ENCODE measurements at regions not wholly inside any gene's neighbourhood (a gene's known extent, or its start where the extent isn't known, plus 50 kb on each side); places are given as distances from the start of the nearest gene placed in this dataset.

DNA sequence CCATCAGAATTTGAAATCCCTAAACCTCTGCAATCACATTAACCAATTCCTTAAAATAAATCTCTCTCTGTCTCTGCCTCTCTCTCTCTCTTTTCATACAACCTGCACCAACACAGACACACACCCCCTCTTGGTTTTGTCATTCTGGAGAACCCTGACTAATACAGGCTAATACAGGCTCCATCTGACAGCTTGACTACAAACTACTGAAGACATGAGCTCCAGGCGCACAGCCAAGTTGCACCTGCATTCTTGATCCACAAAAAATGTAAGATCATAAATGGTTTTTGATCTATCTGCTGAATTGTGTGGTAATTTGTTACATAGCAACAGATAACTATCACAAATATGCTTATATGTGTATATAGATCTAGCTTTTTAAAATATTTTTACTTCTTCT lies 2414.2 kb downstream of the PCDH7 start:
- no peak for DNase-seq

DNA sequence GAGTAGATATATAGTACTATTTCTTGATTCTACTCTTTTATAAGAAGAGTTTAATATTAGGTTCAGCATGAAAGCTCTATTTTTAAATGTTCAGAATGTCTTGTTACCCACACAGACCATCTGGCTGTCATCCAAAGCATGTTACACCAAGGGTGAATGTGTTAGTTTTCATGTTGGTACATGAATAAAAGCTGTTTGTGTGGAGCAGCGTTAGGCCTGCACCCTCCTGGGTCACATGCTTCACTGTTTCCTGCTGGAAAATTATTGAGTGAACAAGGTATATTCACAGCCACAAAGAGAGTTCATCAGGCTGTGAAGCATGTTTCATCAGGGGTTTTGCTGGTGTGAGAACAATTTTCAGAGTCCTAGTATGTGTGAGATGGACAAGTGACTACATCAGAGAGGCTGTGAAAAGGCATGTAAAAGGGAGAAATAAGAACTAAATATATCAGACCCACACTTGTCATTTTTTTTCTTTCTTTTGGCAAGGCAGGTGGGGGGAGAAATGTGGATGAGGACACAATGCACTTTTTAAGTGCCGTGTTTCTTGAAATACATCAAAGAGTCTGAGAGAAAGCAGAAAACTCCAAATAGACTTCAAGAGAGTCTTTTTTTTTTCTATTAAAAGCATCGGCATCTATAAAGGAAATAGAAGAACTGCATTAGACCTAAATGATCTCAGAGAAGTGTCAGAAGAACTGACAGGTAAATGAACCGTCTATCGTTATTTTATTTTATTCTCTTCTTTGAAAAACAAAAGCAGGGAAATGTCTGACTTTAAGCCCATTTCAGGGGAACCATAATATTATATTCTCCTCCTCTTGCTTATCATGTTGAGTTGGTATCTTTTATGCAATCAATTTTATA lies 2429.7 kb downstream of the PCDH7 start:
- no peak for DNase-seq

DNA sequence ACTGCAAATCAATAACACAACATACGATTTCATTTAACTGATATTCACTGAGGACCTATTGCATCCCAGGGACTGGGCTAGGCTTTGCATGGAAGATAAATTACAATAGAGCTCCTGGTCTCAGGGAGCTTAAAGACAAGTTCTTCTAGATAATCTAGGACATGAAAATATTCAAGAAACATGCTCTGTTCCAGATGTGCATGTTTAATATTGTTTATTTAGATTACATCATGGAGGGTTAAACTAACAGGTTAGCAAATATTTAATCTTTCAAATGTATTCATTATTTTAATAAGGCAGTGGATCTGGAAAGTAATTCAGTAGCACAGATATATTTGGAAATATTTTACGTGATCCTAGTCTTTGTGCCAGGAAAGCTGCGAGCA lies 2430.3 kb downstream of the PCDH7 start:
- no peak for DNase-seq

- no peak for DNase-seq
These were observed 2440.0 kb downstream of the PCDH7 start for GRCh38 chr4:33160126-33160525.

DNA sequence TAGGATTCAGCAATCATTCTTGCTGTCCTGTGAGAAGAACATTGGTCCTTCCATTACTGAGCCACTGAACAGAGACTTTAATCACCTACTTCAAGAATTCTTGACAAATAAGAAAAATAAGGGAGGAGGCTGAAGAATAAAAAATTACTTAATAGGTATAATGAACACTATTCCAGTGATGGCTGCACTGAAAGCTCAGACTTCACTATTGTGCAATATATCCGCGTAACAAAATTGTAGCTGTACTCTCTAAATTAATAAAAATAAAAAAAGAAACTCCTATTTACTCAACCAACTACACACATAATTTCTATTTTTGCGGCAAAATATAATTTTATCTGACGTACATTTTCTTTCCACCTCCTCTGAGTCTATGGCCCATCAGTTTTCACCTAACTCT lies 2441.0 kb downstream of the PCDH7 start:
- DNase-seq: no peak

DNA sequence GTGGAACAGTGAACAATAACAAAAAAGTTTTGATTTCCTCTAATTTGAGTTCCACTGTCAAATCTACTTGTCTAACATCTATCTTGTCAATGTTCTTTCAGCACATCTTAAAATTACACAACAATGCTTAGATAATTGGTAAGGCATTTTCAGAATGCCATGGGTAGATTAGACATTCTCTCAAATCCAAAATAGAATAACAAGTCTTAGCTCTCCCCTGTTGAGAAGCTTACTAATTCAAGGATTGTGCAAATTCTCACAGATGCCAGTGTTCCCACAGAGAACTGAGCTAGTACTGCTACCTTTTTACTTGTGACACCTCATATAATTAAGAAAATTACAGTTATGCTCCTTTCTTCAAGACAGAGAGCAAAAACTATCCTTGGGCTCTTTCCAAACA lies 2442.0 kb downstream of the PCDH7 start:
- DNase-seq: no peak

GRCh38 chr4:33171873-33172525 lies 2451.8 kb downstream of the PCDH7 start:
- DNase-seq: no peak

DNA sequence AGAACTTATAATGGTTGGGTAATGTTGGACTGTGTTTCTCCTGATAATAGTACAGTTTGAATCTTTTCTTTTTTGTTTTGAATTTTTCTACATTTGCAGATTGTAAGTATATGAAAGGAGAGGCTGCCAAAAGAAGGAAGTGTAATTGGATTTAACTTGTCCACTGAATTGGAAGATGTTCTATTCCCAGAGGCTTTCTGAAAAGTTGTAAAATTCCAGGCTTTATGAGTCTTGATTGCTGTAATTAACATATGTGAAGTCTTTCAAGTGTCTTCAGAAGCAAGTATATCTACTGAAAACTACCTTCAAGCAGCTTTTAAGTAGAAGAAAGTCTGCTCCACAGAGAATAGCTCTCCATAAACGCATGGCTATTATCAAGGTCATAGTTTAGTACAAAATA lies 2456.4 kb downstream of the PCDH7 start:
- DNase-seq: no peak

DNA sequence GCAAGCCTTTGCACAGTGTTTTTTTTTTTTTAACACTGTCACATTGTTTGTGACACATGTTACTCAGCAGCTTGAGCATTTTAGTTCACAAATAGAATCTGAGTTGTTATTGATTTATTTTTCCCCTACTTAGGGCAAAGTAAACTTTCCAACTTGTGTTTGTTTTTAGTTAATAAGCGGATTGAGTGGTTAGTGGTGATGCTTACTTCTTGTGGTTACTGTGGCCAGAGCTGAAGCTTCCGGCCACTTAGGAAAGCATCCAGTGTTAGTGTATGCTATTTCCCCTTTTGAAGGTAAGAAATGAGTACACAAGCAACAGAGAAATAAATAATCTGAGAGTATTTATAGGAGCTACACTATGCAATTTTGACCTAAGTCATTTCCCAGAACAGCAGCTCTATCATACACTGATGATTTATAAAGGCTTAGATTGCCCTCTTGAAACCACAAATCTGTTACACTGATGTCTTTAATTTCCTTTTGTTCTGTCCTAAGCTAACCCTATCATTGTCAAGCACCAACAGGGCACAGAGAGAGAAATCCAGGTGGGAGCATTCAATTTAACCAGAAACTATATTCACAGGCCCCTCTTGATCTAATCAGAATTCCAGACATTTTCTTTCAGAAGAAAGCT lies 2464.6 kb downstream of the PCDH7 start:
- no peak for DNase-seq

DNA sequence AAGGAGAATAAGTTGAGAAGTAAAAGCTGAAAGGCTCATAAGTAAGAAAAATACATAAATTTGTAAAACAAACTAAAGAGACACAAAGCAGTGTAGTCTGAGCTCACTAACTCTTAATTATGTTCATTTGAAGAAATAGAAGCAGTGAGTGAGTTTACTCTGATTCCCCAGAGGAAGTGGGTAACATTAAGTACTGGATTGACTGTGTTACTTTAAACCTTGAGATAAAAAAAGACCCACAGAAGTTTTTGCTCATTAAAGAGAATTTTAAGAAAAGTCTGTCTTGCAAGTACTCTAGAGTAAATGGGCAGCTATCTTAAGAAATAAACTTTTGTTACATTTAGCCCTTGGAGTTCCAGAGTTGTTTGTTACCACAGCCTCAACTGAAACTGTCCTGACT lies 2466.9 kb downstream of the PCDH7 start:
- DNase-seq: no peak

DNA sequence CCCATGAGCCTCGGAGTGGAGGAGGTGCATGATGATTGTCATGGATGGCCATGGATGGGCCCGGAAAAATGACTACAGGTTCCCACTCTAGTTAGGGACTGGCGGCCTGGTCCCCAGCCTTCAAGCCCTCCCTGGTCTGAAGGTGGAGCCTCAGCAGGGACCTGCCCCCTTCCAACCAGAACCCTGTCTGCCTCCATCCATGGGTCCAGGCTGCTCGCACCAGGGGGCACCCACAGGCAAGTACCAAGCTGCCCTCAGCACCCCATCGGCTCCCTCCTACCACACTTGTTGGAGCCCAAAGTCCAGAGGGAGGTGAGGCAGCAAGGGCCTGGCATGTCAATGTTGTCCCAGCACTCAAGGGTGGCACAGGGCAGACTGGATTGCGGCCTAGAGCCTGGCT lies 2468.6 kb downstream of the PCDH7 start:
- no peak for DNase-seq

DNA sequence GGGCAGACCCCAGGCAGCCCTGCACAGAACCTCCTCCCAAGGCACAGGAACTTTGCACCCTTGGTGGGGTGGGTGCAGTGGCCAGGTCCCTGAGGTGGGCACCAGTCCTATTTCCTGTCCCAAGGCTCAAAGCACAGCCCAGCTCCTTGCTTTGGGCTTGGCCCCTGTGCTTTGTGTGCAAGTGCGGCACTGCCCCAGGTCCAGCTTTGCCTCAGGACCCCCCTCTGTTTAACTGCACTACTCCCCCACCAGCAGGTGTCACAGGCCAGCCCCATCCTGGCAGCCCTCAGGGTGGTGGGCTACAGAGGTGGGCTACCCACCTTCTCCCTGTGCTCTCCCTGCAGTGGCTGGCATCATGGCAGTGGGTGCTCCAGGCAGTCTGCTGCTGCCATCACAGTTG lies 2469.0 kb downstream of the PCDH7 start:
- no peak for DNase-seq

DNA sequence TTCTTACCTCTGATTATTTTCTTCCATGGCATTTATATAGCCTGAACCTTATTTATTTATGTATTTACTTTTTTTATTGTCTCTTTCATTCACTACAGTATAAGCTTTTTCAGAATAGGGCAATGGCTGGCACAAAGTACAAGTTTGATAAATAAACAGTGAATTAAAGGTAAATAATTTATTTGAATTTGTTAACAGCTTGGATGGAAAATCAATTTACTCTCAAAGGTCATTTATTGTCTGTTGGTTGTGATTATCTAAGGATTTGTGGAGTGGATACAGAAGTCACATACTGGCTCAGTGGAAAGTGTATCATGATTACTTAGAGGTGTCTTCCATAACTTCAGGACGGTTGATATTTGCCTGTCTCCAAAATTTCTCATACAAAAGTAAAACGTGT lies 2472.9 kb downstream of the PCDH7 start:
- no peak for DNase-seq

GRCh38 chr4:33200377-33200776 lies 2480.2 kb downstream of the PCDH7 start:
- DNase-seq: no peak

DNA sequence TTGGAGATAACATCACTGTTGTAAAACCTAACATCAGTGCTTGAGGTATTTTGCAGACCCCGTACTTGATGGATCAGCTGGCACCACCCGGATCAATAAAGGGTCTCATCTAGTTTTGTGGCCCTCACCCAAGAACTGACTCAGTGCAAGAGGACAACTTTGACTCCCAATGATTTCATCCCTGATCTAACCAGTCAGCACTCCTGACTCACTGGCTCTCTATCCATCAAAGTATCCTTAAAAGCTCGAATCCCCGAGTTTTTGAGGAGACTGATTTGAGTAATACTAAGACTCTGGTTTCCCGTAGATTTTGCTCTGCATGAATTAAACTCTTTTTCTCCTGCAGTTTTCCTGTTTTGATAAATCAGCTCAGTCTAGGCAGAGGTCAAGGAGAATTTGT lies 2498.1 kb downstream of the PCDH7 start:
- no peak for DNase-seq

- DNase-seq: no peak
These were observed 2506.0 kb downstream of the PCDH7 start for GRCh38 chr4:33226133-33226532.

DNA sequence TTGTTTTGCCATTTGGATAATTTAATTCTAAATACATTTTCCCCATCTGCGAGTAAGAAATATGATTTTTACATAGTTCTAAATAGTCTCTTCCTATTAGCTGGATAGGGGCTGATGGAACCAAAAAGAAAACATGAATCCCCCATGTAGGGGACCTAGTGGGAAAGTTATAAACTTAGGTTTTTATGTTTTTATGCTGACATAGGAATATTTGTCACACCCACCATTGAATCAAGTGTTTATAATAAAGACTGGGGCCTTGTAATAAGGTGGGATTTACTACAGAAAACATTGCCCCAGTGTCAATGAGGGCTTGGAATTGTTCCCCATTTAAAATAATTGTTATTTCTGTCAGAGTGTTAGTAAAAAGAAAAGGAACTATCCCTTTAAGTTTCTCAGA lies 2506.6 kb downstream of the PCDH7 start:
- no peak for DNase-seq

GRCh38 chr4:33255094-33255493 lies 2534.9 kb downstream of the PCDH7 start:
- DNase-seq: no peak

DNA sequence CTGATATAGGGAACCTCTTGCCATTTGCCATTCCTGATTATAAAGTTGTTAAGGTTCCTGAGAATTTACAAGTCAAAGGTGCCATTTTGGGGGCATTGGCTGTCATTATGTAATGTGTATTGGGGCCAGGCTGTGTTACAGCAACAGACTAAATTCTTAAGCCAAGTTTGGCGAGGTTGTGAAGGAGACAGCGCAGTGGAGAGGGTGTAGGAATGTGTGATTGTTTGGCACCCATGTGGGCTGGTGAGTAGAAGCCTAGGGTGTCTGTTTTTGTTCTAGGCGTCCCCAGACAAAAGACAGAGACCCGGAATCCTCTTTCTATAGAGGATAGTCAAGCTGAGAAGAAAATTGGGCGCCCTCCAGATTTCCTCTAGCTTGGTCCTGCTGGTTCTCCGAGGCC lies 2535.3 kb downstream of the PCDH7 start:
- no peak for DNase-seq

DNA sequence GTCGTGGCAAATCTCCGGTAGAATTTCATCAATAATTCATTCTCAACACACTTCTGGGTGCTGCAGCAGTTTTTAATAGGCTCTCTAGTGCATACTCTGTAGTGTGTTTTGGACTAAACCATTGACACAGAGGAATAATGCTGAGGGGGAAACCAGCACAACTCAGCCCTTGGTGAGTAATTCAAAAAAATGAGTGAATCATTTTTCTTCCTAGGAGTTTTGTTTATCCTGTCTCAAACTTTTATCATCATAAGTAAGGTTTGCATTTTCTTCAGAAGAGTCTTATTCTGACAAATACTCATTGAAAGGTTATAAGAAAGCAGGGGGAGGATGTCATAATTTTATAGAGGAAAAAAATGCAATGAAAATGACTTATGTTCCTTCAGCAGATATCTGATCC lies 2542.7 kb downstream of the PCDH7 start:
- no peak for DNase-seq

GRCh38 chr4:33268776-33269175 lies 2548.6 kb downstream of the PCDH7 start:
- no peak for DNase-seq

GRCh38 chr4:33270403-33270802 lies 2550.2 kb downstream of the PCDH7 start:
- no peak for DNase-seq

DNA sequence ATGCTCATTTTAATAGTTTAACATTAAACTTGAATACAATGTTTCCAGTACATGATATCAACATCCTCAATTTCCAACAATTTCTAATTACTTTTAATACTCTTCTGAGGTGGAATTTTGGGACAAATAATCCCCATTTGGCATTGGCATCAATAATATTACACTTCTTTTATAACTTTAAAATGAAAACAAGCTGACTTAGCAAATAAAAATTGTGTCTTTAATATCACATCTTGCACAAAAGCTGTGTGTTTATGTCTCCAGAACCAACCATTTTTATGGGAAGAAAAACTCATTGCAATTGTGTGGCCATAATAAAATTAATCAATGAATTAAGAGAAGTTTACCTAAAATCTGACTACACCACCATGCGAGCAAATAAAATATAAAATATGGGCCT lies 2552.6 kb downstream of the PCDH7 start:
- no peak for DNase-seq

DNA sequence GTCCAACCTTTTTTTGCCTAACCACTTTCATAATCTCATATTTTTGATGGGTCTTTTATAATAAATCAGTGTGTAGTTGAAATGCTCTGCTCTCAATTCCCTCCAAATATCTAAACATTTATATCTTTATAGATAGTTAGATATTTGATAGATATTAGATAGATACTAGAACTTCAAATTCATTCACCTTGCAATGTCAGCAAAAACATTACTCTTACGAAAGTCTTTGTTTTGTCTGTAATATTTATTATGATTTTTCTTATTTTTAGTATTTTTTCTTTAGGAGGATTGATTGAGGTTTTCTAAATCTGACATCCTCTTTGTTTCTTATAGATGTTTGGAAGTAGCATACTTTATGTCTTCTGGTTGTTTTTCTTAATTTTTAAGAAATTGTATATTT lies 2563.6 kb downstream of the PCDH7 start:
- no peak for DNase-seq

All from NCI-H1436 treated with DMSO at 0.1 percent for 48 hours (cell line).